ENCODE measurements at regions not wholly inside any gene's neighbourhood (a gene's known extent, or its start where the extent isn't known, plus 50 kb on each side); places are given as distances from the start of the nearest gene placed in this dataset.

DNA sequence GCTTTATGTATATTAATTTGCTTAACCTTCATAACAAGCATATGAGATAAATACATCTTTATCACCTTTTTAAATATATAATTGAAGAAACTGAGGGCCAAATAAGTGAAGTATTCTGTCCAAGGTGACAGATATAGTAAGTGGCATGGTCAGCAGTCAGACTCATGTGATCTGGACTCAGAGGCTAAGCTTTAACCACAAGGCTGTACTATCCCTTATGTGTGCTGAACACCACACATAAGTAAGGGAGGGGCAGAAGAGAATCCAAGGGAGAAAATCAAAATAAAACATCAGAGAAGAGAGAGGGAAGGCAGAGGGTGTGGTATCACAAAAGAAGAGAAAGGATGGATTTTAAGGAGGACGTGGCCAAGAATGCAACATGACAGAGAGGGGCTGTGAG, 348.4 kb downstream of the EFNB2 start (continued):
- TF ChIP-seq ZBTB33 (IDR thresholded peaks at IDR 0.05; ENCODE audit: extremely low read depth, insufficient replicate concordance, low read length) (no peak), ZNF274 (IDR thresholded peaks at IDR 0.05; ENCODE audit: low read depth, low read length) (no peak)

- CTCF ChIA-PET = no interaction called here
- TF ChIP-seq FOSL1 (IDR thresholded peaks at IDR 0.05; ENCODE audit: low read depth) (no peak), RAD21 (IDR thresholded peaks at IDR 0.05; ENCODE audit: low read depth) (no peak), ELF1 (IDR thresholded peaks at IDR 0.05; ENCODE audit: borderline replicate concordance, low read depth) (no peak), SIN3A (IDR thresholded peaks at IDR 0.05; ENCODE audit: low read depth) (no peak), SP1 (IDR thresholded peaks at IDR 0.05; ENCODE audit: low read depth) (no peak), CEBPB (IDR thresholded peaks at IDR 0.05; ENCODE audit: low read depth) (no peak), ZNF274 (IDR thresholded peaks at IDR 0.05; ENCODE audit: low read depth, low read length) (no peak), ZBTB33 (IDR thresholded peaks at IDR 0.05; ENCODE audit: extremely low read depth, insufficient replicate concordance, low read length) (no peak), POLR2AphosphoS5 (IDR thresholded peaks at IDR 0.05; ENCODE audit: low read depth, low read length) (no peak), SRF (IDR thresholded peaks at IDR 0.05; ENCODE audit: low read depth) (no peak), JUND (IDR thresholded peaks at IDR 0.05) (no peak)
- TF ChIP-seq, protein P1, sequence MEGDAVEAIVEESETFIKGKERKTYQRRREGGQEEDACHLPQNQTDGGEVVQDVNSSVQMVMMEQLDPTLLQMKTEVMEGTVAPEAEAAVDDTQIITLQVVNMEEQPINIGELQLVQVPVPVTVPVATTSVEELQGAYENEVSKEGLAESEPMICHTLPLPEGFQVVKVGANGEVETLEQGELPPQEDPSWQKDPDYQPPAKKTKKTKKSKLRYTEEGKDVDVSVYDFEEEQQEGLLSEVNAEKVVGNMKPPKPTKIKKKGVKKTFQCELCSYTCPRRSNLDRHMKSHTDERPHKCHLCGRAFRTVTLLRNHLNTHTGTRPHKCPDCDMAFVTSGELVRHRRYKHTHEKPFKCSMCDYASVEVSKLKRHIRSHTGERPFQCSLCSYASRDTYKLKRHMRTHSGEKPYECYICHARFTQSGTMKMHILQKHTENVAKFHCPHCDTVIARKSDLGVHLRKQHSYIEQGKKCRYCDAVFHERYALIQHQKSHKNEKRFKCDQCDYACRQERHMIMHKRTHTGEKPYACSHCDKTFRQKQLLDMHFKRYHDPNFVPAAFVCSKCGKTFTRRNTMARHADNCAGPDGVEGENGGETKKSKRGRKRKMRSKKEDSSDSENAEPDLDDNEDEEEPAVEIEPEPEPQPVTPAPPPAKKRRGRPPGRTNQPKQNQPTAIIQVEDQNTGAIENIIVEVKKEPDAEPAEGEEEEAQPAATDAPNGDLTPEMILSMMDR (IDR thresholded peaks at IDR 0.05 in 2 of 3, conservative IDR thresholded peaks at IDR 0.05 in 1 of 3; ENCODE audit: borderline replicate concordance in 1 of 3, insufficient read depth in 1 of 3, low read depth in 2 of 3, low read length in 2 of 3) = no peak
- TF ChIP-seq, protein P2, sequence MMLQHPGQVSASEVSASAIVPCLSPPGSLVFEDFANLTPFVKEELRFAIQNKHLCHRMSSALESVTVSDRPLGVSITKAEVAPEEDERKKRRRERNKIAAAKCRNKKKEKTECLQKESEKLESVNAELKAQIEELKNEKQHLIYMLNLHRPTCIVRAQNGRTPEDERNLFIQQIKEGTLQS (IDR thresholded peaks at IDR 0.05) = no peak
- TF ChIP-seq, protein P3, sequence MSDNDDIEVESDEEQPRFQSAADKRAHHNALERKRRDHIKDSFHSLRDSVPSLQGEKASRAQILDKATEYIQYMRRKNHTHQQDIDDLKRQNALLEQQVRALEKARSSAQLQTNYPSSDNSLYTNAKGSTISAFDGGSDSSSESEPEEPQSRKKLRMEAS (IDR thresholded peaks at IDR 0.05) = no peak
Measured at GRCh38 chr13:106186366-106187030, 349.0 kb downstream of the EFNB2 start.

More at GRCh38 chr13:106186366-106187030, 349.0 kb downstream of the EFNB2 start:
- BruUV-seq (replicated peaks) = no TSS peak
- intact Hi-C loops (cut with micrococcal nuclease) = no loop called here
- no peak overlapping the region for H2AFZ ChIP-seq (ENCODE audit: low read depth, low read length, poor library complexity, severe bottlenecking)
- POLR2A ChIA-PET = no interaction called here
- no peaks in the 10 kb centered on the region for H4K20me1 ChIP-seq (ENCODE audit: insufficient read depth)
- no peaks in the 10 kb centered on the region for H3K79me2 ChIP-seq (ENCODE audit: insufficient read depth, low read length)
- DNase-seq (ENCODE audit: low read depth, low spot score) = no peak
- H3K4me2 ChIP-seq (ENCODE audit: low read length) = no peak overlapping the region
- RAD21 ChIA-PET (ENCODE audit: low non-redundant PET in 1 of 2, low total read pairs in 2 of 2, uncharacterized antibody in 2 of 2, unreplicated experiment in 2 of 2) = no interaction called here
- no peak overlapping the region for H3K9ac ChIP-seq (ENCODE audit: low read length)
- ATAC-seq = no peak
- peaks cover 16 to 30% of the 10 kb centered on the region in 2 experiments for H3K4me1 ChIP-seq (ENCODE audit: control insufficient read depth in 1 of 2, insufficient read depth in 2 of 2, low read length in 2 of 2)
- no peaks in the 10 kb centered on the region for H3K36me3 ChIP-seq (ENCODE audit: control insufficient read depth in 1 of 2, insufficient read depth in 2 of 2, low read length in 2 of 2)
- no peaks in the 10 kb centered on the region for H3K9me2 ChIP-seq (ENCODE audit: insufficient read depth)
- no peak overlapping the region for H3K27ac ChIP-seq (ENCODE audit: low read depth, low read length)
- no peak overlapping the region for H3K4me3 ChIP-seq (replicated peaks in 1 of 2; ENCODE audit: low read depth in 1 of 2, low read length in 2 of 2)
- H3K27me3 ChIP-seq (ENCODE audit: insufficient read depth, low read length) = no peaks in the 10 kb centered on the region
- H3K9me3 ChIP-seq (ENCODE audit: control insufficient read depth in 1 of 2, insufficient read depth in 1 of 2, low read depth in 1 of 2, low read length in 2 of 2) = no peaks in the 10 kb centered on the region

All from HCT116 (cell line).